ENCODE measurements at regions not wholly inside any gene's neighbourhood (a gene's known extent, or its start where the extent isn't known, plus 50 kb on each side); places are given as distances from the start of the nearest gene placed in this dataset.
"Not testable (repeated sequence)": the region's sequence is repeated elsewhere in the genome, so short reads cannot be mapped to it uniquely, and the experiment has no call there.

GRCh38 chr3:150328654-150329040 is 79.5 kb upstream of the TSC22D2 start:
- no peak overlapping the region for H3K4me3 ChIP-seq (ENCODE audit: low read depth, low read length)
- no peak for TF ChIP-seq CTCF (IDR thresholded peaks at IDR 0.05; ENCODE audit: low read depth, low read length)

GRCh38 chr3:150327678-150328653 is 80.1 kb upstream of the TSC22D2 start:
- no peak for TF ChIP-seq CTCF (IDR thresholded peaks at IDR 0.05; ENCODE audit: low read depth, low read length)
- no peak overlapping the region for H3K4me3 ChIP-seq (ENCODE audit: low read depth, low read length)

GRCh38 chr3:150324788-150325187 is 83.3 kb upstream of the TSC22D2 start:
- TF ChIP-seq CTCF (IDR thresholded peaks at IDR 0.05; ENCODE audit: low read depth, low read length), result no peak
- no peak overlapping the region for H3K4me3 ChIP-seq (ENCODE audit: low read depth, low read length)

GRCh38 chr3:150324245-150324644 is 83.9 kb upstream of the TSC22D2 start:
- TF ChIP-seq CTCF (IDR thresholded peaks at IDR 0.05; ENCODE audit: low read depth, low read length), result no peak

GRCh38 chr3:150323770-150324169 is 84.3 kb upstream of the TSC22D2 start:
- H3K4me3 ChIP-seq (ENCODE audit: low read depth, low read length), result no peak overlapping the region
- TF ChIP-seq CTCF (IDR thresholded peaks at IDR 0.05; ENCODE audit: low read depth, low read length), result no peak

More at GRCh38 chr3:150324245-150324644, 83.9 kb upstream of the TSC22D2 start:
- H3K4me3 ChIP-seq (ENCODE audit: low read depth, low read length), result no peak overlapping the region

- not testable (repeated sequence) for H3K4me3 ChIP-seq (ENCODE audit: low read depth, low read length)
Observed at GRCh38 chr3:150323091-150323490, 85.0 kb upstream of the TSC22D2 start.

GRCh38 chr3:150320971-150321370 is 87.1 kb upstream of the TSC22D2 start:
- H3K4me3 ChIP-seq (ENCODE audit: low read depth, low read length), result not testable (repeated sequence)

GRCh38 chr3:150319900-150320299 is 88.2 kb upstream of the TSC22D2 start:
- H3K4me3 ChIP-seq (ENCODE audit: low read depth, low read length), result no peak overlapping the region
- no peak for TF ChIP-seq CTCF (IDR thresholded peaks at IDR 0.05; ENCODE audit: low read depth, low read length)

All from WI38 (cell line).